ACHN (cell line): ENCODE measurements at regions not wholly inside any gene's neighbourhood (a gene's known extent, or its start where the extent isn't known, plus 50 kb on each side); places are given as distances from the start of the nearest gene placed in this dataset.
"Not testable (repeated sequence)": the region's sequence is repeated elsewhere in the genome, so short reads cannot be mapped to it uniquely, and the experiment has no call there.

Source experiments
- DNase-seq: peaks from one replicate; pipeline ENCODE4 v3.0.0-alpha.2; 2015
- in situ Hi-C: cut with HindIII; loops from 2 replicates; pipeline ENCODE4 v1.10.0; 2017; ENCODE audit warnings: low sequenced_read_pairs, low pct_ligation_motif_present, low pct_unique_long_range_greater_than_20kb

- DNase-seq = no peak
- in situ Hi-C loops = no loop called here
Observed at GRCh38 chr1:187696073-187696472, 867.3 kb downstream of the PLA2G4A start.

GRCh38 chr1:187703138-187704130 lies 874.7 kb downstream of the PLA2G4A start:
- in situ Hi-C loops = not testable (repeated sequence)

GRCh38 chr1:187714470-187714869 lies 885.7 kb downstream of the PLA2G4A start:
- no peak for DNase-seq
- in situ Hi-C loops = no loop called here

More at GRCh38 chr1:187703138-187704130, 874.7 kb downstream of the PLA2G4A start:
- DNase-seq = not testable (repeated sequence)

- DNase-seq = no peak
- in situ Hi-C loops = no loop called here
Observed at GRCh38 chr1:187715483-187715882, 886.7 kb downstream of the PLA2G4A start.

GRCh38 chr1:187716160-187716559 lies 887.4 kb downstream of the PLA2G4A start:
- no peak for DNase-seq
- in situ Hi-C loops = no loop called here

GRCh38 chr1:187718527-187718926 lies 889.8 kb downstream of the PLA2G4A start:
- no peak for DNase-seq
- in situ Hi-C loops = no loop called here

GRCh38 chr1:187721216-187721615 lies 892.5 kb downstream of the PLA2G4A start:
- in situ Hi-C loops = no loop called here
- DNase-seq = no peak

GRCh38 chr1:187725216-187725615 lies 896.5 kb downstream of the PLA2G4A start:
- in situ Hi-C loops = no loop called here
- DNase-seq = no peak

- in situ Hi-C loops = no loop called here
- no peak for DNase-seq
Observed at GRCh38 chr1:187733232-187733631, 904.5 kb downstream of the PLA2G4A start.

- in situ Hi-C loops = no loop called here
- no peak for DNase-seq
Observed at GRCh38 chr1:187734427-187734826, 905.7 kb downstream of the PLA2G4A start.

- DNase-seq = no peak
- in situ Hi-C loops = no loop called here
Observed at GRCh38 chr1:187744665-187745064, 915.9 kb downstream of the PLA2G4A start.

- in situ Hi-C loops = no loop called here
- DNase-seq = no peak
Observed at GRCh38 chr1:187755536-187755935, 926.8 kb downstream of the PLA2G4A start.

GRCh38 chr1:187756684-187757083 lies 927.9 kb downstream of the PLA2G4A start:
- in situ Hi-C loops = not testable (repeated sequence)

GRCh38 chr1:187759825-187760333 lies 931.1 kb downstream of the PLA2G4A start:
- in situ Hi-C loops = no loop called here
- no peak for DNase-seq

More at GRCh38 chr1:187756684-187757083, 927.9 kb downstream of the PLA2G4A start:
- not testable (repeated sequence) for DNase-seq

- DNase-seq = no peak
- in situ Hi-C loops = no loop called here
Observed at GRCh38 chr1:187762118-187762517, 933.4 kb downstream of the PLA2G4A start.

GRCh38 chr1:187763465-187763864 lies 934.7 kb downstream of the PLA2G4A start:
- DNase-seq = no peak
- in situ Hi-C loops = no loop called here

- DNase-seq = no peak
- in situ Hi-C loops = no loop called here
Observed at GRCh38 chr1:187763976-187764375, 935.2 kb downstream of the PLA2G4A start.

GRCh38 chr1:187771396-187771795 lies 942.6 kb downstream of the PLA2G4A start:
- in situ Hi-C loops = no loop called here
- no peak for DNase-seq

GRCh38 chr1:187773168-187773567 lies 944.4 kb downstream of the PLA2G4A start:
- in situ Hi-C loops = no loop called here
- DNase-seq = no peak

GRCh38 chr1:187787736-187788135 lies 959.0 kb downstream of the PLA2G4A start:
- in situ Hi-C loops = no loop called here
- DNase-seq = no peak
